NOMO-1 treated with DMSO at 0.1 percent for 48 hours (cell line): ENCODE measurements at regions not wholly inside any gene's neighbourhood (a gene's known extent, or its start where the extent isn't known, plus 50 kb on each side); places are given as distances from the start of the nearest gene placed in this dataset.
"Not testable (repeated sequence)": the region's sequence is repeated elsewhere in the genome, so short reads cannot be mapped to it uniquely, and the experiment has no call there.

ENCODE experiments used
- DNase-seq: peaks from one replicate; lab custom pipeline; 2025; ENCODE audit not compliant: unreplicated experiment; lab: John Stamatoyannopoulos, UW

- not testable (repeated sequence) for DNase-seq
These were observed 134.1 kb upstream of the BOD1L1 start for GRCh38 chr4:13761581-13761980.

DNA sequence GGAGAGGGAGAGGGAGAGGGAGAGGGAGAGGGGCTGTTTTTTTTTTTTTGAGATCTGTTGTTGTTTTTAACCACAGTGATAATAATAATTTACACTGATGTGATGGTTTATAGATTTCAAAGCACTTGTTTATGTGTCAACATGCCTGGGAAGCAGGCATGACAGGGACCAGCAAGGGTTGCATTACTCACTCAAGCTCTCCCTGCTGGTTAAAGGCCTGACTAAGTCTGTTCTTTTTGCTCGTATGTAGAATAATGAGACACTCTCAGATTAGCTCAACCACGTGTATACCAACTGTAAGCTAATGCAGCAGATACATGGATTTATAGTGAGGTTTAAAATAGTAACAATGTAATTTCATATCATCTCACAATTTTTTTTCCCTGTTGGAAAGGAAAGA, 134.6 kb upstream of the BOD1L1 start:
- DNase-seq: no peak

DNA sequence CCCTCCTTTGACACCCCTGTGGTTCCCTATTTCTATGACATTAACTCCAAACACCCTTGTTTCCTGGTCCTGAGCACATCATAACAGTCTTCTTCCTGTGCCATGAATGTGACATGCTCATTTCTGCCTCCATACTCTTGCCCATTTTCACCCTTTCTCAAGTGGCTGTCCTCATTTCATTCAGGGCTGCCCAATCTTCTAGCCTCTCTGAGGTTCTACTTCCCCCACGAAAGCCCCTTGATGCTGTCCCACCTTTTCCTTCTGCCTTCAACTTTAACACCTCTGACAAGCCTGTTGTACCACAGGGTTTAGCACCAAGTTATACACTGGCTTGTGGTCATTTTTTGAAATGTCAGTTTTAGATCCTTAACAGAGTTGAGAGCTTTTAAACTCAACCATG, 136.2 kb upstream of the BOD1L1 start:
- DNase-seq: no peak

- no peak for DNase-seq
These were observed 138.0 kb upstream of the BOD1L1 start for GRCh38 chr4:13765539-13765938.

DNA sequence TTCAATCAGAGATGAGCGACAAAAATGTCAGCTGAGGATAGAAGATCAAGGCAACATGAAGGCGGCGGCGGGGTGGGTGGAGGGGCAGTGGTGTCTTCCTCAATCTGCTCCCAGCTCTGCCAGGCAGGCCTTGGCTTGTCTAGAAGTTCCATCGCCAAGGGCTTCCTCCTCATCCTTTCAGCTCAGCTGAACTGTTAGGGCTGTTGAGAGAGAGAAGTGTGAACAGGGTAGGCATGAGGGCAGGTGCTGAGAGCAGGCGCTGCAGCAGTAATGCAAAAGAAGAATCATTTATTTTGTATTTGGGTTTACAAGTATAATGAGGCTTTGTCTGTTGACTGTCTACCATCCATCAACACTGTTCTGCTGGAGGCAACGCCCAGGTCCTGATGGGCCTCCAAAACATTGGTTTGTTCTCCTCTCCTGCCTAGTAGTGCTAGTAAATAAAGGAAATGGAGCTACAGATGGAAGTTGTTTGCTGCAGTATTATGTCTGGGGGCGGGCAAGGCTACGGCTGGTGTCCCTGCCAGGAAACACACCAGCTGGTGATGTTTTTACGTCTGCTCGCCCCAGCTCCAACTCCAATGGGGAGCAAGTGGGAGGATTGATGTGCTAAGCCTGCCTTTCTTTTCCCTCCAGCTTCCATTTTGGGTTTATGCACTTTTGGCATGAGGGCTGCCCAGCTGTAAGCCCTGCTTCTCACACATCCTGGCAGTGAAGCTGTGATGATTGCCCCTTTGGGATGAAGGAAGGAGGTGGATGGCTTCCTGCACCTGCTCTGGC, 139.4 kb upstream of the BOD1L1 start:
- no peak for DNase-seq

GRCh38 chr4:13777341-13777740, 149.8 kb upstream of the BOD1L1 start:
- DNase-seq: no peak

DNA sequence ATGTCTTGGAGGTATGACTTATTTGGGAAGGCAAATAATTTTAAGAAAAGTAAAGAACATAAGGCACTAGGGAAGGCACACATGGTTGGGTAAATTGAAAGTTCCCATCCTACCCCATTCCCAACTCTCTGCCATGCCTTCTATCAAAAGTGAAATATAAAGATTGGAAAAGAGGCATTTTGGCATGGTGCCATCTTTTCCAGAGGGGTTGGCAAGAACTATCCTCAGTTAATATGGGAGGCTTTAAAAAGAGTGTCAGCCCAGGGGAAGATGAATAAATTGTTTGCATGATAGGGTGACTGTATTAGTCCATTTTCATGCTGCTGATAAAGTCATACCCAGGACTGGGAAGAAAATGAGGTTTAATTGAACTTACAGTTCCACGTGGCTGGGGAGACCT, 150.8 kb upstream of the BOD1L1 start:
- no peak for DNase-seq

- DNase-seq: no peak
These were observed 154.7 kb upstream of the BOD1L1 start for GRCh38 chr4:13782231-13782630.

DNA sequence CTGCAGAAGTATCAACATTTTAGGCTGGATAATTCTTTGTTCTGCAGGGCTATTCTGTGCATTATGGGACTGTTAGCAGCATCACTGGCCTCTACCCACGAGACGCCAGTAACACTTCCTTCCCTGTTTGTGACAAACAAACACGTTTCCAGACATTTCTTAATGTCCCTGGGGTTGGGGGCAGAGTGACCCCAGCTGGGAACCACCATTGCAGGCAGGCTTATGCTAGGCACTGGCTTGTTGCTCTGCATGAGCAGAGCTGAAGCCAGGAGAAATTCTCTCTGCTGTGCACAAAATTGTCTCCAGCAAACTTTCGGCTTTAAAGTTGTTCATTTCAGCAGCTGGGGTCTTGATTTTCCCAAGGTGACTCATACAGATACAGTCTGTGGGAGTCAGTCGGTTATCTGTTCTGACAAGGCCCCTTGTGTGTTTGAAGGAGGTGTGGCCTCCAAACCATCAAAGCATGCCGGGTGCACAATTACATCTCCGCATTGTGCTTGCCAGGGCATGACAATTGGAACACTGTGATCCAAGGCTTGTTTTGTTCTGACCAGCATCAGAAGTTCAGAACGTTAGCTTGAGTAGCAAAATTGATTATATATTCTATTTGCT, 156.4 kb upstream of the BOD1L1 start:
- DNase-seq: no peak

- DNase-seq: peak; percentile 10
These were observed 165.6 kb upstream of the BOD1L1 start for GRCh38 chr4:13793020-13793710.

- no peak for DNase-seq
These were observed 167.5 kb upstream of the BOD1L1 start for GRCh38 chr4:13794819-13795565.

DNA sequence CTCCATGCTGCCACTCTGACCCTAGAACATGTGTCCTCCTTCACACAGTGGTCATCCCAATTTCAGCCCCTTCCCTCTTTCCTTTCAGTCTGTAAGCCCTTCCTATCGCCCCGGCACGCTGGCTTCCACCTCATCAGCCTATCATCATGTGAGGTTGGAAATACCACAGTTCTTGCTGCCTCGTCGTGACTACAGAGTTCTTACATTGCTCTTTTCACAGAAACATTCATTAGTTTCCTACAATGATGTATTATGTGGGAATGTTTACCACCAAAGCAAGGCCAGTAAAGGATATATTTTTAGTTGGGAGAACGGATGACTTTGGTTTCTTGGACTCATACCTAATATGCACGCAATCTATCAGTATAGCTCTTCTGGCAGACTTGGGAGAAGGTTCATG, 169.5 kb upstream of the BOD1L1 start:
- DNase-seq: no peak

DNA sequence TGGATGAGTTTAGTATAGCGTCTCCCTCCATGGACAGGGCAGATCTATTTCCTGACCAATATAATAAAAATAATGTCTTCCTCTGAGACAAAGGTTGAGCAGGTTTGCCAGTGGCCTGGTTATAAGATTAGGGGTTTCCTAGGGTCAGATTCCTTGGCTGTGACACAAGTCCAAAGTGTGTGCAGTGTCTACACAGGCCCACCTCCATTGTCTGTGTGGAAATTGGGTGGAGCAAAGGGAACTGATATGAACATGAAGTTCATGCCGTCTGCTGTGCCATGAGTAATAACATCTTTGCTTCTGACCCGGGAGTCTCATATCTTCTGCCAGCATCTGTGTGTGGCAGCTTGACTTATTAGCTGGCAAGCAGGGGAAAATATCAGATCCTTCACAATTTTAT, 187.7 kb upstream of the BOD1L1 start:
- DNase-seq: no peak

DNA sequence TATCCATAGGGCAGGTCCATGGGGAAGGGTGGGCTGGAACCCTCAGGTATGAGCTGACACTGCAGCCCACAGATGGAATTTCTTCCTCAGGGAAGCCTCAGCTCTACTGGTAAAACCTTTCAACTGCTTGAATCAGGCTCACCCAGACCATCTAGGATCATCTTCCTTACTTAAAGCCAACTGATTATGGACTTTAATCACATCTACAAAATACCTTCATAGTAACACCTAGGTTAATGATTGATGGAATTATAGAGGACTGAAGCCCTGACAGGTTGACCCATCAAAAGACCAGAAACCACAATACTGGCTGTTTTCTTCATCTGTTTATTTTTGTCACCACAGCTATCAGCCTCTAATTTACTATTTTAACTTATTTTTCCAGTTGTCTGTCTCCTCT, 188.9 kb upstream of the BOD1L1 start:
- no peak for DNase-seq

- DNase-seq: no peak
These were observed 194.0 kb upstream of the BOD1L1 start for GRCh38 chr4:13821522-13821921.

DNA sequence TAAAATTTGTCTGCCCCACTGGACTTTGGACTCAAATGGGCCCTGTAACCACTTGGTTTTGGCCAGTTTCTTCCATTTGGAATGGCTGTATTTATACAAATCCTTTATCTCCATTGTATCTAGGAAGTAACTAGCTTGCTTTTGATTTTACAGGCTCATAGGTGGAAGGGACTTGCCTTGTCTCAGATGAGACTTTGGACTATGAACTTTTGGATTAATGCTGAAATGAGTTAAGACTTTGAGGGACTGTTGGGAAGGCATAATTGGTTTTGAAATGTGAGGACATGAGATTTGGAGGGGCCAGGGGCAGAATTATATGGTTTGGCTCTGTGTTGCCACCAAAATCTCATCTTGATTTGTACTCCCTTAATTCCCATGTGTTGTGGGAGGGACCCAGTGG, 198.3 kb upstream of the BOD1L1 start:
- not testable (repeated sequence) for DNase-seq

DNA sequence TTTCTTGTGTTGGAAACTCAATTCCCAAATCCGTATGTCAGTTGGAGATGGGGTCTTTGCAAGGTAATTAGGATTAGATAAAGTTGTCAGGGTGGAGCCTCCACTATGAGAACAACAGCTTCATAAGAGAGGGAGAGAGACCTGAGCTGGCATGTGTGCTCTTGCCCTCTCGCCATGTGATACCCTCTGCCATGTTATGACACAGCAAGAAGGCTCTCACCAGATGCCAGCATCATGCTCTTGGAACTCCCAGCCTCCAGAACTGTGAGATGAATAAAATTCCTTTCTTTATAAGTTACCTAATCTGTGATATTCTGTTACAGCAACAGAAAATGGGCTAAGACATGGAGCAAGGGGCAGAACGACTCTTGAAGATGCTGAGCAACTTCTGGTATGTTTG, 201.9 kb upstream of the BOD1L1 start:
- no peak for DNase-seq

DNA sequence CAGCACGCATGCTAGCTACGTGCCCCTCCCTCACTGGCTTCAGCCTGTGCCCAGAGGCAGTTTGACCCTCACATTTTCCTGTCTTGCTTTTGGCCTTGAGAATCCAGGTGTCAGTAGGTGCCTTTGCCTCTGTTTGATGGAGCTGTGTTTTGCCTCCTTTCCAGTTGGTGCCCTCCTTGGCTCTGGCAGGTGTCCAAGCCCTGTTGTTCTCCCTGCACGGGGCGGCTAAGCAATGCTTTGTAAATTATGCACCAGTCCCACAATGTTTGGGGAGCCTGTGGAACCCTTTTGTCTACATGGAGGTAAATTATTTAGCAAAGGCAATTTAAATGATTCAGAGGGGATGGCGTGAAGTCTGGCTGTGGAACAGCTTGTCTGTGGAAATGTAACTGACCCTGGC, 202.9 kb upstream of the BOD1L1 start:
- no peak for DNase-seq

- no peak for DNase-seq
These were observed 205.8 kb upstream of the BOD1L1 start for GRCh38 chr4:13833171-13833804.

GRCh38 chr4:13836946-13837912, 209.7 kb upstream of the BOD1L1 start:
- no peak for DNase-seq
